ENCODE measurements at regions not wholly inside any gene's neighbourhood (a gene's known extent, or its start where the extent isn't known, plus 50 kb on each side); places are given as distances from the start of the nearest gene placed in this dataset.
"Not testable (repeated sequence)": the region's sequence is repeated elsewhere in the genome, so short reads cannot be mapped to it uniquely, and the experiment has no call there.

DNA sequence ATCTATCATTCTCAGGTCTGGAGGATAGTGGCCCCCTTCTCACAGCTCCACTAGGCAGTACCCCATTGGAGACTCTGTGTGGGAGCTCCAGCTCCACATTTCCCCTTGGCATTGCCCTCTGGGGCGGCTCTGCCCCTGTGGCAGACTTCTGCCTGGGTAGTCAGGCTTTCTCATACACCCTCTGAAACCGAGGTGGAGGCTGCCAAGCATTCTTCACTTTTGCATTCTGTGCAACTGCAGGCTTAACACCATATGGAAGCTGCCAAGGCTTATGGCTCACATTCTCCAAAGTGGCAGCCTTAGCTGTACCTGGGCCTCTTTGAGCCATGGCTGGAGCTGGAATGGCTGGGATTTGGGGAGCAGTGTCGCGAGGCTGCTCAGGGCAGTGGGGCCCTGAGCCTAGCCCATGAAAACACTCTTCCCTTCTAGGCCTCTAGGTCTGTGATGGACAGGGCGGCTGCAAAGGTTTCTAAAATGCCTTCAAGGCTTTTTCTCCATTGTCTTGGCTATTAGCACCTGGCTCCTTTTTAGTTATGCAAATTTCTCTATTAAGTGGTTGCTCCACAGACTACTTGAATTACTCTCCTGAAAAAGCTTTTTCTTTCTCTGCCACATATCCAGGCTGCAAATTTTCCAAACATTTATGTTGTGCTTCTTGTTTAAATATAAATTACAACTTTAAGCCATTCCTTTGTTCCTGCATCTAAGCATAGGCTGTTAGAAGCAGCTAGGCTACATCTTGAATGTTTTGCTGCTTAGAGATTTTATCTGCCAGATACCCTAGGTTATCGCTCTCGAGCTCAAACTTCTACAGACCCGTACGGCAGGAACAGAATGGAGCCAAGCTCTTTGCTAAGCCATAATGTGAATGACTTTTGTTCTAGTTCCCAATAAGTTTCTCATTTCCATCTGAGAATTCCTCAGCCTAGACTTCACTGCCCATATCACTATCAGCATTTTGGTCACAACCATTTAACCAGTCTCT lies 206.5 kb downstream of the CPS1 start:
- Mint-ChIP-seq H3K4me1 (ENCODE audit: insufficient read depth, unreplicated experiment) (no peaks in the 10 kb centered on the region), H3K27me3 (ENCODE audit: insufficient read depth, unreplicated experiment) (peaks cover 11% of the 10 kb centered on the region), H3K4me3 (ENCODE audit: unreplicated experiment) (no peak overlapping the region), H3K27ac (ENCODE audit: low read depth, unreplicated experiment) (no peak overlapping the region), H3K9me3 (ENCODE audit: unreplicated experiment) (no peaks in the 10 kb centered on the region), H3K36me3 (ENCODE audit: insufficient read depth, unreplicated experiment) (no peaks in the 10 kb centered on the region)
- intact Hi-C loops (cut with micrococcal nuclease), result no loop called here
- ChIA-PET CTCF (no interaction called here), POLR2A (interaction anchor here (0.6 kb wide), 1 partner anchor 43 kb away, joined by 3 read pairs; no protein-coding TSS in a partner anchor)
- no peak for TF ChIP-seq CTCF (IDR thresholded peaks at IDR 0.05; ENCODE audit: unreplicated experiment)
- no TSS peak for BruUV-seq (replicated peaks)
- DNase-seq (ENCODE audit: unreplicated experiment), result no peak

DNA sequence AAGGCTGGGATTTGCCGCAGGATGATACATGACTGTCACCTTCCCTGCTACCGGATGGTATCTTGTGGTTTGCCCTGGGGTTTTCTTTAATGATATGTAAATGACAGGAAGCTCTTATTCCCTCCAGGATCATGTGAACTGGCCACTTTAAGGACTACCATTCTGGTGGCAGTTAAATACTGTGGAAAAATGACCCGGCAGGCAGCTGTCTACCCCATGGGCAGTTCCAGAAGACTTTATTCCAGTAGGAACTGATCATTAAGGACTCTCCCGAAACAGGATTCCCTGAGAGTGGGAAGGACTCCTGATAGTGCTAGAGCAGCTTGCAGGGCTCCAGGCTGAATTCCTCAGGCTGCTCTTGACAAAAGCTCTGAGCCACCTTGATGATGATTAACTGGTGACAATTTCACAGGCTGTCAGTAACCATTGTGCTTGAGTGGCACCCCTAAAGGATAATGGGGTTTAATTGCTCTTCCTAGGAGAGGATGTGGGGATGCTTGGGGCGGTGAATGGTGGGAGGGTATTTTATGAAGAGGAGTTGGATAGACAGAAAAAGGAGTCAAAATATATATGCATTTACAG lies 212.0 kb downstream of the CPS1 start:
- Mint-ChIP-seq H3K36me3 (ENCODE audit: insufficient read depth, unreplicated experiment) (no peaks in the 10 kb centered on the region), H3K27ac (ENCODE audit: low read depth, unreplicated experiment) (no peak overlapping the region), H3K27me3 (ENCODE audit: insufficient read depth, unreplicated experiment) (peaks cover 22% of the 10 kb centered on the region), H3K9me3 (ENCODE audit: unreplicated experiment) (peaks cover 8% of the 10 kb centered on the region), H3K4me3 (ENCODE audit: unreplicated experiment) (no peak overlapping the region), H3K4me1 (ENCODE audit: insufficient read depth, unreplicated experiment) (no peaks in the 10 kb centered on the region)
- no peak for DNase-seq (ENCODE audit: unreplicated experiment)
- POLR2A ChIA-PET, result no interaction called here
- CTCF ChIA-PET, result no interaction called here
- no TSS peak for BruUV-seq (replicated peaks)
- intact Hi-C loops (cut with micrococcal nuclease), result no loop called here
- TF ChIP-seq CTCF (IDR thresholded peaks at IDR 0.05; ENCODE audit: unreplicated experiment), result no peak

- Mint-ChIP-seq H3K4me3 (ENCODE audit: unreplicated experiment) (no peak overlapping the region), H3K9me3 (ENCODE audit: unreplicated experiment) (no peaks in the 10 kb centered on the region), H3K36me3 (ENCODE audit: insufficient read depth, unreplicated experiment) (no peaks in the 10 kb centered on the region), H3K27me3 (ENCODE audit: insufficient read depth, unreplicated experiment) (peaks cover 27% of the 10 kb centered on the region), H3K27ac (ENCODE audit: low read depth, unreplicated experiment) (no peak overlapping the region), H3K4me1 (ENCODE audit: insufficient read depth, unreplicated experiment) (no peaks in the 10 kb centered on the region)
- DNase-seq (ENCODE audit: unreplicated experiment), result no peak
- intact Hi-C loops (cut with micrococcal nuclease), result no loop called here
- BruUV-seq (replicated peaks), result no TSS peak
- ChIA-PET CTCF (interaction anchor here (0.9 kb wide), 1 partner anchor 513 kb away, joined by 3 read pairs; no protein-coding TSS in a partner anchor), POLR2A (no interaction called here)
- TF ChIP-seq CTCF (IDR thresholded peaks at IDR 0.05; ENCODE audit: unreplicated experiment), result no peak
Measured at GRCh38 chr2:210776756-210777155, 220.4 kb downstream of the CPS1 start.

DNA sequence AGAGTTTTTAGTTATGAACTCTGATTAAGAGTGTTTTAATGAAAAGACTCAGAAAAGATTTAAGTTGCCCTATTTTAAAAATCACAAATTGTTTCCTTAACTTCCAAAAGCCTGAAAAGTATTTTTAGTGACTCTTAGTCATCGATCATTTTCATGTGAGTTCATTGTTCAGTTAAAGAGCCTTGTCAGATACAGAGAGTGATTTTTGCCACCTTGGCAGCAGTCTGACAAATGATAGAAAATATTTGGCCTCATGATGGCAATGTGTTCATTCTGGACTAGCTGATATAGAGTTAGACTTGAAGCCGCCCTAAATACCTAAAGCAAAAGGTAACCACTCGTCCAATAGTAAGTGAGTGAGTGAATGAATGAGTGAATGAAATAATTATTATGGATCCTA lies 225.8 kb downstream of the CPS1 start:
- H3K9me3 Mint-ChIP-seq (ENCODE audit: unreplicated experiment), result no peaks in the 10 kb centered on the region
- H3K4me1 Mint-ChIP-seq (ENCODE audit: insufficient read depth, unreplicated experiment), result no peaks in the 10 kb centered on the region

DNA sequence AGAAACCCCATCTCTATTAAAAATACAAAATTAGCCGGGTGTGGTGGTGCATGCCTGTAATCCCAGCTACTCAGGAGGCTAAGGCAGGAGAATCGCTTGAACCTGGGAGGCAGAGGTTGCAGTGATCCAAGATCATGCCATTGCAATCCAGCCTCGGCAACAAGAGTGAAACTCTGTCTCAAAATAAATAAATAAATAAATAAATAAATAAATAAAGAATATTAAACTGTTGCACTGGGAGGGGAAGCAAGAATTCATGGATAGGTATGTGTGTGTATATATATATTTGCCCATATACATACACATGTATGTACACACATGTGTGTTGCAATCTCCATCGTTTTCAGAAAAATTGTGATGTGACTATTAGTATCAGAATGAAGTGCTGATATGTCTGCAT lies 231.4 kb downstream of the CPS1 start:
- H3K4me3 Mint-ChIP-seq (ENCODE audit: unreplicated experiment); H3K36me3 Mint-ChIP-seq (ENCODE audit: insufficient read depth, unreplicated experiment); BruUV-seq (replicated peaks); DNase-seq (ENCODE audit: unreplicated experiment); H3K27ac Mint-ChIP-seq (ENCODE audit: low read depth, unreplicated experiment); POLR2A ChIA-PET; CTCF ChIA-PET; H3K4me1 Mint-ChIP-seq (ENCODE audit: insufficient read depth, unreplicated experiment); intact Hi-C loops (cut with micrococcal nuclease); H3K9me3 Mint-ChIP-seq (ENCODE audit: unreplicated experiment): not testable (repeated sequence)
- peaks cover 42% of the 10 kb centered on the region for H3K27me3 Mint-ChIP-seq (ENCODE audit: insufficient read depth, unreplicated experiment)

More for the DNA sequence above, 225.8 kb downstream of the CPS1 start:
- ChIA-PET POLR2A (no interaction called here), CTCF (interaction anchor here (0.6 kb wide), 1 partner anchor 330 kb away, joined by 3 read pairs; no protein-coding TSS in a partner anchor)
- DNase-seq (ENCODE audit: unreplicated experiment), result no peak
- intact Hi-C loops (cut with micrococcal nuclease), result no loop called here
- Mint-ChIP-seq H3K27ac (ENCODE audit: low read depth, unreplicated experiment) (no peak overlapping the region), H3K4me3 (ENCODE audit: unreplicated experiment) (no peak overlapping the region), H3K36me3 (ENCODE audit: insufficient read depth, unreplicated experiment) (no peaks in the 10 kb centered on the region), H3K27me3 (ENCODE audit: insufficient read depth, unreplicated experiment) (peaks cover 38% of the 10 kb centered on the region)
- BruUV-seq (replicated peaks), result no TSS peak
- TF ChIP-seq CTCF (IDR thresholded peaks at IDR 0.05; ENCODE audit: unreplicated experiment), result no peak

Data from MCF 10A (cell line).